B cell (primary cell): ENCODE measurements at regions not wholly inside any gene's neighbourhood (a gene's known extent, or its start where the extent isn't known, plus 50 kb on each side); places are given as distances from the start of the nearest gene placed in this dataset.

ENCODE experiments used
- CTCF ChIP-seq: fragments of 200-600 bp; IDR thresholded peaks from one replicate; pipeline ENCODE4 v1.8.0; 2022; ENCODE audit warnings: antibody characterized with exemption, mild to moderate bottlenecking
- EZH2 ChIP-seq: IDR thresholded peaks from 2 replicates; pipeline ENCODE4 v1.6.1; 2012; ENCODE audit warnings: borderline replicate concordance, low read depth, mild to moderate bottlenecking, moderate library complexity, low read length; ENCODE audit not compliant: insufficient read depth, poor library complexity, severe bottlenecking

GRCh38 chr6:79812195-79812594 is 135.2 kb downstream of the ELOVL4 start:
- no peak for TF ChIP-seq CTCF
- no peak for TF ChIP-seq EZH2
